Fibroblast of lung (primary cell): ENCODE measurements at regions not wholly inside any gene's neighbourhood (a gene's known extent, or its start where the extent isn't known, plus 50 kb on each side); places are given as distances from the start of the nearest gene placed in this dataset.
A peak's percentile ranks its signal among the peaks of the same experiment; 100 is the strongest.

Source experiments
- DNase-seq, 2 donors: peaks; one replicate each; pipeline versions ENCODE4 v3.0.0 to v3.0.0-alpha.2; 2010; ENCODE audit warnings: low read depth in 2 of 2
- H2AFZ ChIP-seq: 2 replicates; pipeline ENCODE4 v1.5.1; 2012; ENCODE audit warnings: low read length, control low read depth, inconsistent platforms
- H3K27ac ChIP-seq: 2 replicates; pipeline ENCODE4 v1.5.1; 2011; ENCODE audit warnings: low read length, control low read depth; ENCODE audit not compliant: insufficient read depth
- H3K27me3 ChIP-seq: 2 replicates; pipeline ENCODE4 v1.5.1; 2011; ENCODE audit warnings: mild to moderate bottlenecking, low read length; ENCODE audit not compliant: control insufficient read depth, insufficient read depth
- H3K36me3 ChIP-seq: 2 replicates; pipeline ENCODE4 v1.5.1; 2011; ENCODE audit warnings: low read length; ENCODE audit not compliant: control insufficient read depth, insufficient read depth
- H3K4me1 ChIP-seq: 2 replicates; pipeline ENCODE4 v1.5.1; 2011; ENCODE audit warnings: low read length; ENCODE audit not compliant: control insufficient read depth, insufficient read depth; ENCODE audit errors: extremely low read depth
- H3K4me2 ChIP-seq: 2 replicates; pipeline ENCODE4 v1.5.1; 2011; ENCODE audit warnings: low read length, control low read depth; ENCODE audit not compliant: insufficient read depth; ENCODE audit errors: extremely low read depth
- H3K4me3 ChIP-seq, 4 experiments: fragments of 200-600 bp in 1 of 4; sonication (generic) in 1 of 4; replicated peaks in 1 of 4; 2 replicates each; pipeline ENCODE4 v1.5.1; 2011 to 2016; ENCODE audit warnings: low read length in 4 of 4, low read depth in 3 of 4, mild to moderate bottlenecking in 3 of 4, control low read depth in 2 of 4, inconsistent platforms in 1 of 4, mixed read lengths in 1 of 4; ENCODE audit not compliant: insufficient read depth in 1 of 4; ENCODE audit errors: control extremely low read depth in 1 of 4
- H3K79me2 ChIP-seq: 2 replicates; pipeline ENCODE4 v1.5.1; 2012; ENCODE audit warnings: mild to moderate bottlenecking, low read length, inconsistent platforms; ENCODE audit not compliant: control insufficient read depth, insufficient read depth
- H3K9ac ChIP-seq: 2 replicates; pipeline ENCODE4 v1.5.1; 2011; ENCODE audit warnings: mild to moderate bottlenecking, low read length, control low read depth; ENCODE audit not compliant: insufficient read depth
- H3K9me3 ChIP-seq: 2 replicates; pipeline ENCODE4 v1.5.1; 2012; ENCODE audit warnings: low read depth, low read length; ENCODE audit not compliant: control insufficient read depth, insufficient read depth
- H4K20me1 ChIP-seq: 2 replicates; pipeline ENCODE4 v1.5.1; 2011; ENCODE audit warnings: low read length; ENCODE audit not compliant: control insufficient read depth, insufficient read depth; ENCODE audit errors: extremely low read depth
- CTCF ChIP-seq, 2 donors: IDR thresholded peaks in 1 of 2; conservative IDR thresholded peaks in 1 of 2; 1 replicate in 1 of 2; 2 replicates in 1 of 2; pipeline ENCODE4 v1.5.1; 2011 to 2012; ENCODE audit warnings: low read length in 2 of 2, control low read depth in 1 of 2, inconsistent platforms in 1 of 2, low read depth in 1 of 2, mild to moderate bottlenecking in 1 of 2
- EZH2 ChIP-seq: IDR thresholded peaks from 2 replicates; pipeline ENCODE4 v1.5.1; 2012; ENCODE audit warnings: low read length, control low read depth, mild to moderate bottlenecking; ENCODE audit errors: missing control alignments

- Histone ChIP-seq H2AFZ (no peak overlapping the region), H3K27me3 (no peaks in the 10 kb centered on the region), H3K27ac (no peak overlapping the region), H3K4me3 (no peak overlapping the region), H3K79me2 (no peaks in the 10 kb centered on the region), H3K36me3 (no peaks in the 10 kb centered on the region), H3K4me2 (no peak overlapping the region), H3K9ac (no peak overlapping the region), H3K4me1 (no peaks in the 10 kb centered on the region), H4K20me1 (no peaks in the 10 kb centered on the region), H3K9me3 (no peaks in the 10 kb centered on the region)
- TF ChIP-seq EZH2 (no peak), CTCF (conservative IDR thresholded peaks at IDR 0.05 in 1 of 2, IDR thresholded peaks at IDR 0.05 in 1 of 2; ENCODE audit: low read depth in 1 of 2, low read length in 2 of 2) (no peak)
- no peak for DNase-seq
These were observed 100.4 kb upstream of the FAM9B start for GRCh38 chrX:9134366-9134765.

- peak; percentile 35 to 59 for DNase-seq
- no peak overlapping the region for H3K9ac ChIP-seq
- peak overlapping the region; percentile 44 for H3K4me2 ChIP-seq
These were observed 102.1 kb upstream of the FAM9B start for GRCh38 chrX:9135901-9136510.

DNA sequence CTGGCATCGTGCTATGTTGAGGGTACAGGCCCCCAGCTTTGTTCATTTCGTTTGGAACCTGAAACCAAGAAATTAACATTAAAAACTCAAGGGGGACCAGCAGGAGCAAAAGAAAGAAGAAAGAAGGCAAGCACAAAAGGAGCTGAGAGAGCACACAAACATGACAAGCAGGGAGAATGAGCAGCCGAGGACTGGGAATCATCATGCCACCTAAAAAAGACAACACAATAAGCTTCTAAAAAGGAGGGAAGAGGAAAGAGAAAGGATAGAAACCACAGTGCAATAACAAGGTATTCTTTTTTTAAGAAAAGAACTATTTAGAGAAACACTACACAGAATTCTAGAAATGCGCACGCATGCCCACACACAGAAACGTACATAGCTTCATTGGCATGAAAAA lies 103.2 kb upstream of the FAM9B start:
- no peak overlapping the region for H3K4me2 ChIP-seq
- no peak overlapping the region for H2AFZ ChIP-seq
- H3K9ac ChIP-seq = no peak overlapping the region
- H3K79me2 ChIP-seq = no peaks in the 10 kb centered on the region
- H3K36me3 ChIP-seq = no peaks in the 10 kb centered on the region
- no peaks in the 10 kb centered on the region for H3K4me1 ChIP-seq
- TF ChIP-seq CTCF (conservative IDR thresholded peaks at IDR 0.05 in 1 of 2, IDR thresholded peaks at IDR 0.05 in 1 of 2; ENCODE audit: low read depth in 1 of 2, low read length in 2 of 2) (no peak), EZH2 (no peak)
- no peaks in the 10 kb centered on the region for H3K9me3 ChIP-seq
- no peak overlapping the region for H3K4me3 ChIP-seq
- no peak for DNase-seq
- no peak overlapping the region for H3K27ac ChIP-seq
- no peaks in the 10 kb centered on the region for H4K20me1 ChIP-seq
- no peaks in the 10 kb centered on the region for H3K27me3 ChIP-seq

More at GRCh38 chrX:9135901-9136510, 102.1 kb upstream of the FAM9B start:
- Histone ChIP-seq H2AFZ (no peak overlapping the region), H3K27ac (no peak overlapping the region), H3K9me3 (no peaks in the 10 kb centered on the region), H3K4me3 (no peak overlapping the region), H3K36me3 (no peaks in the 10 kb centered on the region), H3K27me3 (no peaks in the 10 kb centered on the region), H3K79me2 (no peaks in the 10 kb centered on the region), H3K4me1 (no peaks in the 10 kb centered on the region), H4K20me1 (no peaks in the 10 kb centered on the region)
- TF ChIP-seq EZH2 (no peak), CTCF (conservative IDR thresholded peaks at IDR 0.05 in 1 of 2, IDR thresholded peaks at IDR 0.05 in 1 of 2; ENCODE audit: low read depth in 1 of 2, low read length in 2 of 2) (no peak)
